ENCODE measurements at regions not wholly inside any gene's neighbourhood (a gene's known extent, or its start where the extent isn't known, plus 50 kb on each side); places are given as distances from the start of the nearest gene placed in this dataset.

DNA sequence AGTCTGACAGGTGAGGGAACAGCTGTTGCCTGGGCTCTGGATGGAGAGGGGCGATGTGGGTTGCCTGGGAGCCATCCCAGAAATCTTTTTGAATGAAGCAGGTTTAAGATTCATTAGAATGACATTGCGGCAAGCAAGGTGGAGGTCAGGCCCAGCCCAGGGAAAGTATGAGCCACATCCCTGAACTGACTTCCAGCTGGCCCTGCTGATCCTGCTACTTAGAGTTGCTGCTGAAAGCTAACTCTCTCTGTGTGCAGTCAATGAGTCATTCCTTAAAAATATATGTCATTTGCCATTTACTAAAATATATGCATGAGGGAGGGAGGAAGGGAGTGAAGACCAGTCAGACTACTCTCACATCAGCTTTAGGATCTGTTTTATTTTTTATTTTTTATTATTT is 54.3 kb upstream of the RAB3GAP2 start:
- TF ChIP-seq EZH2 (conservative IDR thresholded peaks at IDR 0.05; ENCODE audit: low read depth, low read length): no peak
- TF ChIP-seq FIP1L1 (IDR thresholded peaks at IDR 0.05; ENCODE audit: borderline replicate concordance, insufficient read depth, low read depth, low read length): no peak
- TF ChIP-seq, protein P1, sequence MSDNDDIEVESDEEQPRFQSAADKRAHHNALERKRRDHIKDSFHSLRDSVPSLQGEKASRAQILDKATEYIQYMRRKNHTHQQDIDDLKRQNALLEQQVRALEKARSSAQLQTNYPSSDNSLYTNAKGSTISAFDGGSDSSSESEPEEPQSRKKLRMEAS (IDR thresholded peaks at IDR 0.05): no peak
- TF ChIP-seq JUN (CRISPR knock-in tag; IDR thresholded peaks at IDR 0.05): no peak
- no peak for TF ChIP-seq KAT7 (CRISPR knock-in tag; IDR thresholded peaks at IDR 0.05; ENCODE audit: borderline replicate concordance)
- no peak for TF ChIP-seq SCMH1 (CRISPR knock-in tag; IDR thresholded peaks at IDR 0.05; ENCODE audit: borderline replicate concordance)
- TF ChIP-seq, protein P2, sequence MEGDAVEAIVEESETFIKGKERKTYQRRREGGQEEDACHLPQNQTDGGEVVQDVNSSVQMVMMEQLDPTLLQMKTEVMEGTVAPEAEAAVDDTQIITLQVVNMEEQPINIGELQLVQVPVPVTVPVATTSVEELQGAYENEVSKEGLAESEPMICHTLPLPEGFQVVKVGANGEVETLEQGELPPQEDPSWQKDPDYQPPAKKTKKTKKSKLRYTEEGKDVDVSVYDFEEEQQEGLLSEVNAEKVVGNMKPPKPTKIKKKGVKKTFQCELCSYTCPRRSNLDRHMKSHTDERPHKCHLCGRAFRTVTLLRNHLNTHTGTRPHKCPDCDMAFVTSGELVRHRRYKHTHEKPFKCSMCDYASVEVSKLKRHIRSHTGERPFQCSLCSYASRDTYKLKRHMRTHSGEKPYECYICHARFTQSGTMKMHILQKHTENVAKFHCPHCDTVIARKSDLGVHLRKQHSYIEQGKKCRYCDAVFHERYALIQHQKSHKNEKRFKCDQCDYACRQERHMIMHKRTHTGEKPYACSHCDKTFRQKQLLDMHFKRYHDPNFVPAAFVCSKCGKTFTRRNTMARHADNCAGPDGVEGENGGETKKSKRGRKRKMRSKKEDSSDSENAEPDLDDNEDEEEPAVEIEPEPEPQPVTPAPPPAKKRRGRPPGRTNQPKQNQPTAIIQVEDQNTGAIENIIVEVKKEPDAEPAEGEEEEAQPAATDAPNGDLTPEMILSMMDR (CRISPR knock-in tag; IDR thresholded peaks at IDR 0.05): no peak
- TF ChIP-seq, protein P3, sequence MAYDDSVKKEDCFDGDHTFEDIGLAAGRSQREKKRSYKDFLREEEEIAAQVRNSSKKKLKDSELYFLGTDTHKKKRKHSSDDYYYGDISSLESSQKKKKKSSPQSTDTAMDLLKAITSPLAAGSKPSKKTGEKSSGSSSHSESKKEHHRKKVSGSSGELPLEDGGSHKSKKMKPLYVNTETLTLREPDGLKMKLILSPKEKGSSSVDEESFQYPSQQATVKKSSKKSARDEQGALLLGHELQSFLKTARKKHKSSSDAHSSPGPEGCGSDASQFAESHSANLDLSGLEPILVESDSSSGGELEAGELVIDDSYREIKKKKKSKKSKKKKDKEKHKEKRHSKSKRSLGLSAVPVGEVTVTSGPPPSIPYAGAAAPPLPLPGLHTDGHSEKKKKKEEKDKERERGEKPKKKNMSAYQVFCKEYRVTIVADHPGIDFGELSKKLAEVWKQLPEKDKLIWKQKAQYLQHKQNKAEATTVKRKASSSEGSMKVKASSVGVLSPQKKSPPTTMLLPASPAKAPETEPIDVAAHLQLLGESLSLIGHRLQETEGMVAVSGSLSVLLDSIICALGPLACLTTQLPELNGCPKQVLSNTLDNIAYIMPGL (CRISPR knock-in tag; IDR thresholded peaks at IDR 0.05; ENCODE audit: borderline replicate concordance in 1 of 2, low read depth in 1 of 2): no peak
- TF ChIP-seq, protein P4, sequence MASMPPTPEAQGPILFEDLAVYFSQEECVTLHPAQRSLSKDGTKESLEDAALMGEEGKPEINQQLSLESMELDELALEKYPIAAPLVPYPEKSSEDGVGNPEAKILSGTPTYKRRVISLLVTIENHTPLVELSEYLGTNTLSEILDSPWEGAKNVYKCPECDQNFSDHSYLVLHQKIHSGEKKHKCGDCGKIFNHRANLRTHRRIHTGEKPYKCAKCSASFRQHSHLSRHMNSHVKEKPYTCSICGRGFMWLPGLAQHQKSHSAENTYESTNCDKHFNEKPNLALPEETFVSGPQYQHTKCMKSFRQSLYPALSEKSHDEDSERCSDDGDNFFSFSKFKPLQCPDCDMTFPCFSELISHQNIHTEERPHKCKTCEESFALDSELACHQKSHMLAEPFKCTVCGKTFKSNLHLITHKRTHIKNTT (CRISPR knock-in tag; IDR thresholded peaks at IDR 0.05): no peak
- TF ChIP-seq ZSCAN29 (CRISPR knock-in tag; conservative IDR thresholded peaks at IDR 0.05): no peak
- no peak for TF ChIP-seq HNF4G (IDR thresholded peaks at IDR 0.05; ENCODE audit: borderline replicate concordance, low read depth, low read length)
- TF ChIP-seq HNF4G (CRISPR knock-in tag; IDR thresholded peaks at IDR 0.05; ENCODE audit: borderline replicate concordance, low read depth): no peak
- TF ChIP-seq TAF1 (CRISPR knock-in tag; IDR thresholded peaks at IDR 0.05): no peak
- TF ChIP-seq KAT8 (CRISPR knock-in tag; IDR thresholded peaks at IDR 0.05): no peak
